ENCODE measurements at regions not wholly inside any gene's neighbourhood (a gene's known extent, or its start where the extent isn't known, plus 50 kb on each side); places are given as distances from the start of the nearest gene placed in this dataset.

DNA sequence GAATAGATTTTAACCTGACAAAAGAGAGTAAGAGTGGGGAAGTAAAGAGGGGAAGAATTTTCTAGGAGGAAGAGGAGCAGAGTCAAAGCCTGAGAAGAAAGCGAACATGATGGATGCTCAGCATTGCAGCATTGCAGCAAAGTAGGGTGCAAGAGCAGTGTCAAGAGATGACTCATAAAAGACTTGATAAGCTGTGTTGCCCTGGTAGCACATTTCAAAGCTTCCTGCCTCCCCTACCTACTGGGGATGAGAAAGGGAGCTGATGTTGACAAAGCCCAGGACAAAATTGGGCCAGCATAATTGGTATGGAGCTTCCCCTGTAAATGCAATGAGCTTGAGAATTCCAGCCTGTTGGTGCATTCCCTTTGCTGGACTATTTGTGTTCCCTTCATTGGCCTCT lies 121.6 kb upstream of the ST8SIA2 start (continued):
- TF ChIP-seq, protein P1, sequence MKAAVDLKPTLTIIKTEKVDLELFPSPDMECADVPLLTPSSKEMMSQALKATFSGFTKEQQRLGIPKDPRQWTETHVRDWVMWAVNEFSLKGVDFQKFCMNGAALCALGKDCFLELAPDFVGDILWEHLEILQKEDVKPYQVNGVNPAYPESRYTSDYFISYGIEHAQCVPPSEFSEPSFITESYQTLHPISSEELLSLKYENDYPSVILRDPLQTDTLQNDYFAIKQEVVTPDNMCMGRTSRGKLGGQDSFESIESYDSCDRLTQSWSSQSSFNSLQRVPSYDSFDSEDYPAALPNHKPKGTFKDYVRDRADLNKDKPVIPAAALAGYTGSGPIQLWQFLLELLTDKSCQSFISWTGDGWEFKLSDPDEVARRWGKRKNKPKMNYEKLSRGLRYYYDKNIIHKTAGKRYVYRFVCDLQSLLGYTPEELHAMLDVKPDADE (IDR thresholded peaks at IDR 0.05), result no peak
- TF ChIP-seq STAT1 (IDR thresholded peaks at IDR 0.05; ENCODE audit: unreplicated experiment) (no peak), ZNF114 (CRISPR knock-in tag; IDR thresholded peaks at IDR 0.05) (no peak), POLR2AphosphoS5 (IDR thresholded peaks at IDR 0.05; ENCODE audit: low read depth) (no peak), REST (IDR thresholded peaks at IDR 0.05; ENCODE audit: unreplicated experiment) (no peak)

GRCh38 chr15:92273286-92273685 lies 120.4 kb upstream of the ST8SIA2 start:
- no peaks in the 10 kb centered on the region for H3K79me2 ChIP-seq (replicated peaks; ENCODE audit: insufficient read depth)
- Mint-ChIP-seq H3K27me3 (ENCODE audit: insufficient read depth, low read depth, poor library complexity) (peaks cover 2% of the 10 kb centered on the region), H3K4me3 (no peak overlapping the region), H3K4me1 (peaks cover 9% of the 10 kb centered on the region; the same call in 2 of the 3 replicates), H3K36me3 (ENCODE audit: low read depth) (no peaks in the 10 kb centered on the region), H3K9me3 (no peaks in the 10 kb centered on the region), H3K27ac (no peak overlapping the region)
- H4K20me1 ChIP-seq (replicated peaks; ENCODE audit: insufficient read depth), result no peaks in the 10 kb centered on the region
- H3K4me3 ChIP-seq, result no peak overlapping the region
- ATAC-seq (no peak), DNase-seq (ENCODE audit: low spot score) (no peak)
- TF ChIP-seq, protein P1 (IDR thresholded peaks at IDR 0.05), result no peak
- TF ChIP-seq CREB1 (CRISPR knock-in tag; IDR thresholded peaks at IDR 0.05; ENCODE audit: low read depth) (no peak), EZH2phosphoT487 (IDR thresholded peaks at IDR 0.05; ENCODE audit: unreplicated experiment) (no peak), EZH2 (IDR thresholded peaks at IDR 0.05; ENCODE audit: low read depth, unreplicated experiment) (no peak)
- H3K36me3 ChIP-seq (ENCODE audit: insufficient read depth), result no peaks in the 10 kb centered on the region
- H2AFZ ChIP-seq, result no peak overlapping the region
- no peaks in the 10 kb centered on the region for H3F3A ChIP-seq (replicated peaks; ENCODE audit: low read depth)
- H3K9me2 ChIP-seq (ENCODE audit: insufficient read depth), result peaks cover 5% of the 10 kb centered on the region; the same call in 1 of the 2 replicates
- H3K27ac ChIP-seq (ENCODE audit: low read depth), result no peak overlapping the region
- H3K27me3 ChIP-seq (ENCODE audit: insufficient read depth), result no peaks in the 10 kb centered on the region
- no peak overlapping the region for H3K4me2 ChIP-seq
- peaks cover 5% of the 10 kb centered on the region; the same call in 1 of the 2 replicates for H3K4me1 ChIP-seq (ENCODE audit: insufficient read depth)

DNA sequence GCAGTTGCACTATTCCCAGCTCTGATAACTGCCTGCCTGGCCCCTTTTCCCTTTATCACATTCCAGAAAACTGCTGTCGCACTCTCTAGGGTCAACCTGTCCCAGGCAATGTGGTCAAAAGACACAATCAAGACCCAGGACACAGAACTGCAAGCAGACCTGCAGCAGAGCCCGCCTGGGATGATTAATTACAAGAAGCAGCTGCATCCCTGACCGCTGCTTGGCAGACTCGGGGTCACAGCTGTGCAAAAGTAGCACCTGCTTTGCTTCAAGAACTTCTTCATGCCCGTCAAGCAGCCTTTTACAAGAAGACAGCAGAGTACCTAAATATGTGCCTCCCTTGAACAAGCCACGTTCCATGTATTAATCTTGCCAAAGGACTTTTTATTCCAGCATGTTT lies 120.0 kb upstream of the ST8SIA2 start:
- Mint-ChIP-seq H3K4me3 (no peak overlapping the region), H3K27ac (no peak overlapping the region), H3K27me3 (ENCODE audit: insufficient read depth, low read depth, poor library complexity) (peaks cover 2% of the 10 kb centered on the region)
- no peak for TF ChIP-seq JUNB (IDR thresholded peaks at IDR 0.05; ENCODE audit: unreplicated experiment)
- TF ChIP-seq REST (IDR thresholded peaks at IDR 0.05; ENCODE audit: unreplicated experiment), result no peak
- TF ChIP-seq ZNF331 (CRISPR knock-in tag; IDR thresholded peaks at IDR 0.05; ENCODE audit: low read depth), result no peak
- TF ChIP-seq STAT1 (IDR thresholded peaks at IDR 0.05; ENCODE audit: unreplicated experiment), result no peak

More for the DNA sequence above, 120.0 kb upstream of the ST8SIA2 start:
- Histone ChIP-seq H2AFZ (no peak overlapping the region), H4K20me1 (replicated peaks; ENCODE audit: insufficient read depth) (no peaks in the 10 kb centered on the region), H3K4me1 (ENCODE audit: insufficient read depth) (peaks cover 4% of the 10 kb centered on the region; the same call in 1 of the 2 replicates), H3F3A (replicated peaks; ENCODE audit: low read depth) (no peaks in the 10 kb centered on the region), H3K9me2 (ENCODE audit: insufficient read depth) (peaks cover 5% of the 10 kb centered on the region; the same call in 1 of the 2 replicates), H3K27ac (ENCODE audit: low read depth) (no peak overlapping the region), H3K27me3 (ENCODE audit: insufficient read depth) (no peaks in the 10 kb centered on the region), H3K4me2 (no peak overlapping the region), H3K4me3 (no peak overlapping the region), H3K79me2 (replicated peaks; ENCODE audit: insufficient read depth) (no peaks in the 10 kb centered on the region), H3K36me3 (ENCODE audit: insufficient read depth) (no peaks in the 10 kb centered on the region)
- Mint-ChIP-seq H3K9me3 (no peaks in the 10 kb centered on the region), H3K4me1 (peaks cover 9% of the 10 kb centered on the region; the same call in 2 of the 3 replicates), H3K36me3 (ENCODE audit: low read depth) (no peaks in the 10 kb centered on the region)
- no peak for DNase-seq (ENCODE audit: low spot score)
- no peak for ATAC-seq

Measured in GM23338 (cell line).